ENCODE measurements at regions not wholly inside any gene's neighbourhood (a gene's known extent, or its start where the extent isn't known, plus 50 kb on each side); places are given as distances from the start of the nearest gene placed in this dataset.

DNA sequence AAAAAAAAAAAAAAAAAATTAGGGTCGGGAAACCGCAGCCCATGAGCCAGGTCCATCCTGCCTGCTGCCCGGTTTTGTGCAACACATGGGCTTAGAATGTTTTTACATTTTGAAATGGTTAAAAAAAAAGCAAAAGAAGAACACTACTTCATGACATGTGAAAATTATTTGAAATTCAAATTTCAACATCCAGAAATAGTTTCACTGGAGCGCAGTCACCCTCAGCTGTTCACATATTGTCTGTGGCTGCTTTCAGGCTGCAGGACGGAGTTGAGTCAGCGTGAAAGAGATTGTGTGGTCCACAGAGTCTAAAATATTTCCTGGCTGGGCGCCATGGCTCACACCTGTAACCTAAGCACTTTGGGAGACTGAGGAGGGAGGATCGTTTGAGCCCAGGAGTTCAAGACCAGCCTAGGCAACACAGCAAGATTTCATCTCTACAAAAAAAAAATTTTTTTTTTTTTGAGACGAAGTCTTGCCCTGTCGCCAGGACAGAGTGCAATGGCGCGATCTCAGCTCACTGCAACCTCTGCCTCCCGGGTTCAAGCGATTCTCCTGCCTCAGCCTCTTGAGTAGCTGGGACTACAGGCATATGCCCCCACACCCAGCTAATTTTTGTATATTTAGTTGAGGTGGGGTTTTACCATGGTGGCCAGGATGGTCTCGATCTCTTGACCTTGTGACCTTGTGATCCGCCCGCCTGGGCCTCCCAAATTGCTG is 63.9 kb upstream of the ECHDC3 start:
- no peak for TF ChIP-seq POLR2A (IDR thresholded peaks at IDR 0.05; ENCODE audit: low read depth, low read length)
- no peak for TF ChIP-seq TAF1 (IDR thresholded peaks at IDR 0.05; ENCODE audit: borderline replicate concordance, low read depth, low read length)
